Psoas muscle (tissue), 7 donors: ENCODE measurements at regions not wholly inside any gene's neighbourhood (a gene's known extent, or its start where the extent isn't known, plus 50 kb on each side); places are given as distances from the start of the nearest gene placed in this dataset.

Experiments used
- ATAC-seq, 4 donors: fragments of 200-7000 bp; cut with Tn5 transposase; one replicate each; pipeline ENCODE4 v1.9.1; 2020; ENCODE audit warnings: moderate library complexity in 3 of 4, mild to moderate bottlenecking in 2 of 4
- DNase-seq, 2 donors: peaks; one replicate each; pipeline ENCODE4 v3.0.0-alpha.2; 2020
- H3K27ac ChIP-seq: fragments of 200-600 bp; one replicate; pipeline ENCODE4 v1.8.0; 2022
- H3K27me3 ChIP-seq, 3 donors: fragments of 200-600 bp in 1 of 3; one replicate each; pipeline versions ENCODE4 v1.6.1 to v1.8.0; 2013 to 2022; ENCODE audit warnings: low read length in 2 of 3, mild to moderate bottlenecking in 2 of 3, moderate library complexity in 1 of 3; ENCODE audit not compliant: insufficient read depth in 3 of 3
- H3K36me3 ChIP-seq, 2 donors: fragments of 200-600 bp in 1 of 2; one replicate each; pipeline versions ENCODE4 v1.6.1 to v1.8.0; 2013 to 2022; ENCODE audit warnings: low read depth in 1 of 2, mild to moderate bottlenecking in 1 of 2, moderate library complexity in 1 of 2; ENCODE audit not compliant: insufficient read depth in 1 of 2
- H3K4me1 ChIP-seq: fragments of 200-600 bp; one replicate; pipeline ENCODE4 v1.8.0; 2022
- H3K4me3 ChIP-seq: fragments of 200-600 bp; one replicate; pipeline ENCODE4 v1.8.0; 2022; ENCODE audit warnings: mild to moderate bottlenecking
- H3K9me3 ChIP-seq: fragments of 200-600 bp; one replicate; pipeline ENCODE4 v1.8.0; 2022
- WGBS, 3 donors: extraction: QIAGEN DNeasy Blood & Tissue Kit; methylation state at CpG; one replicate each; pipeline versions ENCODE4 v1.1.6 to v1.1.7; 2013; 5-methylcytosine and 5-hydroxymethylcytosine counted together
- intact Hi-C, 2 donors: fragments of 100-400 bp; cut with DNase I; formaldehyde crosslinking; loops; one replicate each; pipeline versions ENCODE4 v1.11.0 to v1.14.2; 2022
- TF ChIP-seq, protein P1 (sequence below): fragments of 200-600 bp; IDR thresholded peaks from one replicate; pipeline ENCODE4 v1.8.0; 2022; ENCODE audit warnings: antibody characterized with exemption
- donor health status: healthy with polysubstance abuse.
- donor health status: DM: no; HTN: no; CAD: no; lungs with moderate emphysema.
- donor health status: Bipolar disorder and iron deficiency.
- donor health status: healthy.
- donor health status: DM: yes; HTN: yes; CAD: no.
- donor health status: DM: no; HTN: no; CAD: no.
- donor health status: DM: yes; HTN: yes; CAD: no.

DNA sequence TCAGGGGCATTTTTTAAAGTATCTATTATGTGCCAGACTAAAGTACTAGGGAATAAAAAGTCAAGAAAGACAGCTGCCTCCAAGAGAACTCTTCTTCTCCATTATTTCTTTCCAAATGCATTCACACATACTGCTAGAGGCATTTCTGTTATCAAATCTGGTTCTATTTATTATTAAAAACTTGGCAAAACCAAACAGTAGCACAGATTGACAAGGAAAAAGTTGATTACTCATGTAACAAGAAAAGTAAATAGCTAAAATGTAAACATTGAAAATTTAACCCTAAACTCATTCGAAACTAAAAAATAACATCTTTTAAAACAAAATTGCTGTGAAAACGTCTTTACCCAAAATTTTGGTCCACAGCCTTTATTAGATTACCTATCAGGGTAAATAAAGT lies 132.9 kb upstream of the GUCY1A2 start:
- ATAC-seq (no peak), DNase-seq (no peak)
- intact Hi-C loops = no loop called here
- TF ChIP-seq, protein P1, sequence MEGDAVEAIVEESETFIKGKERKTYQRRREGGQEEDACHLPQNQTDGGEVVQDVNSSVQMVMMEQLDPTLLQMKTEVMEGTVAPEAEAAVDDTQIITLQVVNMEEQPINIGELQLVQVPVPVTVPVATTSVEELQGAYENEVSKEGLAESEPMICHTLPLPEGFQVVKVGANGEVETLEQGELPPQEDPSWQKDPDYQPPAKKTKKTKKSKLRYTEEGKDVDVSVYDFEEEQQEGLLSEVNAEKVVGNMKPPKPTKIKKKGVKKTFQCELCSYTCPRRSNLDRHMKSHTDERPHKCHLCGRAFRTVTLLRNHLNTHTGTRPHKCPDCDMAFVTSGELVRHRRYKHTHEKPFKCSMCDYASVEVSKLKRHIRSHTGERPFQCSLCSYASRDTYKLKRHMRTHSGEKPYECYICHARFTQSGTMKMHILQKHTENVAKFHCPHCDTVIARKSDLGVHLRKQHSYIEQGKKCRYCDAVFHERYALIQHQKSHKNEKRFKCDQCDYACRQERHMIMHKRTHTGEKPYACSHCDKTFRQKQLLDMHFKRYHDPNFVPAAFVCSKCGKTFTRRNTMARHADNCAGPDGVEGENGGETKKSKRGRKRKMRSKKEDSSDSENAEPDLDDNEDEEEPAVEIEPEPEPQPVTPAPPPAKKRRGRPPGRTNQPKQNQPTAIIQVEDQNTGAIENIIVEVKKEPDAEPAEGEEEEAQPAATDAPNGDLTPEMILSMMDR = no peak
- Histone ChIP-seq H3K4me1 (no peaks in the 10 kb centered on the region), H3K27ac (no peak overlapping the region), H3K27me3 (no peaks in the 10 kb centered on the region), H3K4me3 (no peak overlapping the region), H3K36me3 (no peaks in the 10 kb centered on the region), H3K9me3 (no peaks in the 10 kb centered on the region)
- 74 to 81% (median 77%) methylated on average over 2 of the region's 2 CpGs for WGBS, 3 donors

DNA sequence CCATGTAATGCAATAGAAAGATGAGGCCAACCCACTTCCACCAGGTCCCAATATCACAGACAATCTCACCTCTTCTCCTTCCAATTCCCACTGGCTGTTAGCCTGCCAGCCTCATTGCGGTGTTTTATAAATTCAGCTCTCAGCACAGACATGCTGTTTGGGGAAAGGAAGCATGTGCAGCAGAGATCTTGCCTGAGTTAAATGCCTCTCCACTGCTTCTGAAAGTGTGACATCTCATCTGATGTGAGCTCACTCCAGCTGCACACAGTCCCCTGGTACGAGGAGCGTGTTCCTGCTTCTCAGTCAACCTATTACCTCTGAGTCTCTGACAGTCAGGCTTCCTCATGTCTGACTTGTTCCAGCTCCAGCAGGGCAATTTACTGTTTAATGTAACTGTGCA lies 122.7 kb upstream of the GUCY1A2 start:
- no peaks in the 10 kb centered on the region for H3K27me3 ChIP-seq
- no peaks in the 10 kb centered on the region for H3K4me1 ChIP-seq
- no peak overlapping the region for H3K4me3 ChIP-seq
- peaks cover 4% of the 10 kb centered on the region for H3K9me3 ChIP-seq
- intact Hi-C loops = no loop called here
- TF ChIP-seq, protein P1 = no peak
- WGBS, 3 donors = 68 to 69% (median 69%) methylated on average over 3 of the region's 3 CpGs
- no peak overlapping the region for H3K27ac ChIP-seq
- DNase-seq (no peak), ATAC-seq (no peak)
- no peaks in the 10 kb centered on the region for H3K36me3 ChIP-seq

DNA sequence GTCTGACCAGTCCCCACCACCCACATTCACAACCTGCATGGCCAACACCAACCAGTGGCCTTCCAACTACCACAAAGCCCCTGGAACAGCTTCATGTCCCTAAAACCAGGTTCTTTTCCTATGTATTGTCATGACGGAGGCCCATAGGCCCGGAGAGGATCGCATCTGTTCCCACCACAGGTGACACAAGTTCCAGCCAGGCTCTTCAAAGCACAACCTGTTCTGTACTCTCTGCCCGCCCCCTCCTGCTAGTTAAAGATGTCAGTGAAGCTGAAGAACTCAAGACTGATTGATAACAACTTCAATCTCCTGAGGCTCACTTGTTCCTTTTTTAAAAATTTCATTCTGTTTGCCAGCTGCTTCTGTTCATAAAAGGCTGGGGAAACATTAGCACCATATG lies 121.1 kb upstream of the GUCY1A2 start:
- intact Hi-C loops = no loop called here
- Histone ChIP-seq H3K27me3 (no peaks in the 10 kb centered on the region), H3K36me3 (no peaks in the 10 kb centered on the region), H3K4me3 (no peak overlapping the region), H3K27ac (no peak overlapping the region), H3K9me3 (peaks cover 4% of the 10 kb centered on the region), H3K4me1 (no peaks in the 10 kb centered on the region)
- 58 to 72% (median 61%) methylated on average over 4 of the region's 4 CpGs for WGBS, 3 donors
- no peak for ATAC-seq
- no peak for DNase-seq
- TF ChIP-seq, protein P1 = no peak

DNA sequence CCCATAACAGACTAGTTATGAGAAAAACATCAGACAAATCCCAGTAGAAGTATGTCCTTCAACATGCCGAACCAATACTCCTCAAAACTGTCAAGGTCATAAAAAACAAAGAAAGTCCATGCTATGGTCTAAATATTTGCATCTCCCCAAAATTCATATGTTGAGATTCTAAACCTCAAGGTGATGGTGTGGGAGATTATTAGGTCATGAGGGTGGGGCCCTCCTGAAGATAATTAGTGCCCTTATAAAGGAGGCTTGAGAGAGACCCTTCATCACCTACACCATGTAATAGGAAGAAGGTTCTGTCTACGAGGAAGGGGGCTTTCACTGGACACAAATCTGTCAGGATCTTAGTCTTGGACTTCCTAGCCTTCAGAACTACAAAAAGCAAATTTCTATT lies 118.6 kb upstream of the GUCY1A2 start:
- TF ChIP-seq, protein P1 = no peak
- 84 to 88% (median 86%) methylated on average over 2 of the region's 2 CpGs for WGBS, 3 donors
- DNase-seq = no peak
- Histone ChIP-seq H3K27ac (no peak overlapping the region), H3K4me3 (no peak overlapping the region), H3K27me3 (no peaks in the 10 kb centered on the region), H3K4me1 (no peaks in the 10 kb centered on the region), H3K36me3 (no peaks in the 10 kb centered on the region), H3K9me3 (peaks cover 4% of the 10 kb centered on the region)
- intact Hi-C loops = no loop called here
- ATAC-seq = no peak

DNA sequence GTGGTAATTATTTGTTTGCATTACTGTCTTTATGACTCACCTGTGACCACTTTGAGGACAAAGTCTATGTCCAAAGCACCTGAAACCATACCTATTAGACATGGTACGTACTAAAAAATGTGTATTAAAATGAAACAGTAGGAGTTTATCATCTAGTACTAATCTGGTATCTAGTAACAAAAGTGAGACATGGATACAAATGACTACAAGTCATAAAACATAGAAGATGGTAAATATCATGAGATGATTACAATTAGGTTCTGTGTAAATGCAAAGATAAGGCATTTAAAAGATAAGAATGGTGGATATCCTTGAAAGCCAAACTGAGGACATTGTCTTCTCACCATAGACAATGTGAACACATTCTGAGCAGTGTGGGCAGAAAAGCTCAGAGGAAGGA lies 113.5 kb upstream of the GUCY1A2 start:
- H3K27me3 ChIP-seq = no peaks in the 10 kb centered on the region
- DNase-seq (no peak), ATAC-seq (no peak)
- H3K4me3 ChIP-seq = no peak overlapping the region
- no peaks in the 10 kb centered on the region for H3K4me1 ChIP-seq
- no peaks in the 10 kb centered on the region for H3K36me3 ChIP-seq
- TF ChIP-seq, protein P1 = no peak
- WGBS, 3 donors = 31 to 70% (median 63%) methylated on average over 1 of the region's 1 CpG
- no peak overlapping the region for H3K27ac ChIP-seq
- intact Hi-C loops = no loop called here
- no peaks in the 10 kb centered on the region for H3K9me3 ChIP-seq
